NB4 (cell line): ENCODE measurements at regions not wholly inside any gene's neighbourhood (a gene's known extent, or its start where the extent isn't known, plus 50 kb on each side); places are given as distances from the start of the nearest gene placed in this dataset.
"Not testable (repeated sequence)": the region's sequence is repeated elsewhere in the genome, so short reads cannot be mapped to it uniquely, and the experiment has no call there.

Source experiments
- POLR2A ChIP-seq: IDR thresholded peaks from 2 replicates; pipeline ENCODE4 v1.6.1; 2011; ENCODE audit warnings: mild to moderate bottlenecking; ENCODE audit not compliant: insufficient read length; ENCODE audit errors: extremely low read depth
- TF ChIP-seq, protein P1 (sequence below): IDR thresholded peaks from one replicate; pipeline ENCODE4 v1.5.1; 2012; ENCODE audit warnings: low read depth, low read length
- TF ChIP-seq, protein P2 (sequence below): IDR thresholded peaks from 2 replicates; pipeline ENCODE4 v1.6.1; 2011; ENCODE audit warnings: low read depth, low read length

DNA sequence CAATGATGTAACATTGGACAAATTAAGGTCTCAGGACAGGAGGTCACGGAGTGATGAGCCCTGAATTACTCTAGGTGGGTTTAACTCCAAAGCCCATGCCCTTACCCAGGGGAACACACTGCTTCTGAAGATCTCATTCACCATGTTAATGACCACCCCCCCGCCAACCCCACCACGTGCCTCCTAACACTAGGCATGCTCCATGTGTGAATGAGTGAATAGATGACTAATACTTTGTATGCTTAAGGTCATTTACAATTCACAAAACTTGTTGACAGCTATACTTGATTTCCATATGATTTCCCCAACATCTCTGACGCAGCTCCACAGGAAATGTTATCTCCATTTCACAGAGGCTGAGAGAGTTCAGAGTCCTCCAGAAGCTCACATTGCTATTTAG, 184.9 kb downstream of the ZNF92 start:
- not testable (repeated sequence) for TF ChIP-seq POLR2A
- TF ChIP-seq, protein P1, sequence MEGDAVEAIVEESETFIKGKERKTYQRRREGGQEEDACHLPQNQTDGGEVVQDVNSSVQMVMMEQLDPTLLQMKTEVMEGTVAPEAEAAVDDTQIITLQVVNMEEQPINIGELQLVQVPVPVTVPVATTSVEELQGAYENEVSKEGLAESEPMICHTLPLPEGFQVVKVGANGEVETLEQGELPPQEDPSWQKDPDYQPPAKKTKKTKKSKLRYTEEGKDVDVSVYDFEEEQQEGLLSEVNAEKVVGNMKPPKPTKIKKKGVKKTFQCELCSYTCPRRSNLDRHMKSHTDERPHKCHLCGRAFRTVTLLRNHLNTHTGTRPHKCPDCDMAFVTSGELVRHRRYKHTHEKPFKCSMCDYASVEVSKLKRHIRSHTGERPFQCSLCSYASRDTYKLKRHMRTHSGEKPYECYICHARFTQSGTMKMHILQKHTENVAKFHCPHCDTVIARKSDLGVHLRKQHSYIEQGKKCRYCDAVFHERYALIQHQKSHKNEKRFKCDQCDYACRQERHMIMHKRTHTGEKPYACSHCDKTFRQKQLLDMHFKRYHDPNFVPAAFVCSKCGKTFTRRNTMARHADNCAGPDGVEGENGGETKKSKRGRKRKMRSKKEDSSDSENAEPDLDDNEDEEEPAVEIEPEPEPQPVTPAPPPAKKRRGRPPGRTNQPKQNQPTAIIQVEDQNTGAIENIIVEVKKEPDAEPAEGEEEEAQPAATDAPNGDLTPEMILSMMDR, result not testable (repeated sequence)
- TF ChIP-seq, protein P2, sequence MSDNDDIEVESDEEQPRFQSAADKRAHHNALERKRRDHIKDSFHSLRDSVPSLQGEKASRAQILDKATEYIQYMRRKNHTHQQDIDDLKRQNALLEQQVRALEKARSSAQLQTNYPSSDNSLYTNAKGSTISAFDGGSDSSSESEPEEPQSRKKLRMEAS, result not testable (repeated sequence)
